Stimulated activated CD8-positive, alpha-beta memory T cell treated with anti-CD3 and anti-CD28 coated beads, Interleukin-4, amount 100 ng/mL, for 1 hour (primary cell): ENCODE measurements at regions not wholly inside any gene's neighbourhood (a gene's known extent, or its start where the extent isn't known, plus 50 kb on each side); places are given as distances from the start of the nearest gene placed in this dataset.
"Not testable (repeated sequence)": the region's sequence is repeated elsewhere in the genome, so short reads cannot be mapped to it uniquely, and the experiment has no call there.

ENCODE experiments used
- DNase-seq, 2 donors: peaks; one replicate each; pipeline ENCODE4 v3.0.0-alpha.2; 2020; ENCODE audit warnings: low read depth in 2 of 2, low spot score in 1 of 2

DNA sequence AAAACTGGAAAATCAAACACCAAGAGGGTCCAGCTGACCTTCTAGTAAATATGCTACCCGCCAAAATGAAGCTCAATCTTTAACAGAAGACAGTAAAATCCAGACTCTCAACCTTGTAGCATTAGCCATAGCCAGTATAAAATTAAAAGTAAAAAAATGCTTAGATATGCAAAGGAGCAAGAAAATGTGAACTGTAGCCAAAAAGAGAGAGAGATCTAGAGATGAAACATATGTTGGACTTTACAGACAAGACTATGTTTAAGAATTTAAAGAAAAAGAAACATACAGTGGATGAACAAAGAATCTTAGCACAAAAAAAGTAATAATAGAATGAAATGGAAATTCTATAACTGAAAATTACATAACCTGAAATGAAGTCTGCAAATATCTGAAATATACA lies 344.5 kb downstream of the LRATD1 start:
- DNase-seq: no peak

DNA sequence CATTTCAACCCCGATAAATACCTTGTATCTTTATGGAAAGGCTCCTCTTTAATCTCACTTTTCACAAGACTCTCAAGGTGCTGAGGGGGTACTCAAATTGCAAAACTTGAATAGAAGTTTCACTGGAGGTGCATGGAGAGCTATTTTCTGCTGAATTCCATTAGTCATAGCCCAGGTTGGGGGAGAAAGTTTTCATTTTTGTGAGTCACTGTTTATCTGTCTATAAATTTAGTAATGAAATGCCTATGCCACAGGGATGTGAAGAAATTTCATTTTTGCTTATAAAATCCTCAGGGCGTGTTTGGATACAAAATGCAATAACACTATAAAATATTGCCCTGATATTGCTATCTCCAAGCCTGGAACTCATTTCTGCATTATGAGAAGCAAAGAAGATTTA lies 346.3 kb downstream of the LRATD1 start:
- no peak for DNase-seq

DNA sequence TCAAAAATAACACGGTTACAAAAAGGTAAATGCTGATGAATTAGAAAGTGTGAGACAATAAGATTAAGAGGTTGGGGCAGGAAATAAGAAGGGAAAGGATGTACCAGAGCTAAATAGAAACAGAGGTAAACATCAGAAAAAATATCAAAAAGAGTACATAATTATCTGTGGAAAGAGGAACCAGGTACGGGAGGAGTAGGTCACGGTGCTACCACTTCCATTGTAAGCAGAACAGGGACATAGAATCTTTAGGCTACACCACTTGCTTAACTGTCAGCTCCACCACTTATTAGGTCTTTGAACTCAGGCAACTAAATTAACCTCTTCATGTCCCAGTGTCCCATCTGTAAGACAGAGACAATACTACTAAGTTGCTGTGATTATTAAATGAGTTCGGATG lies 350.3 kb downstream of the LRATD1 start:
- DNase-seq: no peak

DNA sequence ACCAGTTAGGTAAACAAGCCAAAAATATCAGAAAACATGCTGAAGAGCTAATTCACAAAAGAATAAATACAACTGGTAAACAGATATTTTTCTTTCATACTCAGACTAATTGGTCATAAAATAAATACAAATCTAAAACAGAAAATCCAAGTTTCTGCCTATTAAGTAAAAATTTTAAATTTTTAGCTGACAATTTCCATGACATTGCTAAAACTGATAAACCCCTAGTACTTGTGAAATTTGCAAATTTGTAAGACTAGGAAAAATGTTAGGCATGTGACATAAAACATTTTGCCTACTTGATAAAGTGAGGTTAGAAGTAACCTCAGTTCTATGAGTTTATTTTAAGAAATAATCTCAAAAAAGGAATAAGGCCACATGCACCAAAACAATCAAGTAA lies 356.1 kb downstream of the LRATD1 start:
- no peak for DNase-seq

DNA sequence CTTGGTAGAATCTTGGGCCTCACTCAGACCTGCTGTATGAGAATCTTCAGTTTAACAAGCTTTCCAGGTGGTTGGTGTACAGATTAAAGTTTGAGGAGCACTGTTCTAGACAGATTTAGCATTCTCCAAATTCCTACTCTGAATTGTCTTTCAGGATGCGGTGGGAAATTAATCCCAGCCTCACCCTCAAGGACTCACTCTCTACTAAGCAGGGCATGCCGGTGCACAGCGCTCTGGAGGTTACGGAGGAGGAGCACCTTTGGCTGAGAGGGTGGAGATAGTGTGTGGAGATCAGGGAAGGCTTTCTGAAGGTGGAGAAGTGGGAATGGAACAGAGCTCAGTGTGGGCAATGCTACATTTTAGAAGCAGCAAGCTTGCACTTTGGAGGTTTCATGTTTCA lies 359.2 kb downstream of the LRATD1 start:
- no peak for DNase-seq

DNA sequence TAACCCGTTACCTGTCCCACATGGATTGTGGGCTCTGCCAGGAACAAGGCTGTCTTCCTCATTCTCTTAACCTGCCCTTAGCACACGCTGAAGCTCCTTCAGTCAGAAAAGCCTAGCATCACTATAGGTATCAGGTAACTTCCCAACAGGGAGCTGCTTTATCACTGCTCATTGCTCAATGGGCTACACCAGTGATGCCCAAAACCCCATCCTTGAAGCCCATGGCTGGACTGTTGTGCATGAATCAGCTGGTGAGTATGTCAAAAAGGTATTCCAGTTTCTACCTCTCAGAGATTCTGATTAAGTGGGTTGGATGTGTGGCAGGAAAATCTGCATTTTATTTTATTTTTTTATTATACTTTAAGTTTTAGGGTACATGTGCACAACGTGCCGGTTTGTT lies 362.2 kb downstream of the LRATD1 start:
- DNase-seq: no peak

DNA sequence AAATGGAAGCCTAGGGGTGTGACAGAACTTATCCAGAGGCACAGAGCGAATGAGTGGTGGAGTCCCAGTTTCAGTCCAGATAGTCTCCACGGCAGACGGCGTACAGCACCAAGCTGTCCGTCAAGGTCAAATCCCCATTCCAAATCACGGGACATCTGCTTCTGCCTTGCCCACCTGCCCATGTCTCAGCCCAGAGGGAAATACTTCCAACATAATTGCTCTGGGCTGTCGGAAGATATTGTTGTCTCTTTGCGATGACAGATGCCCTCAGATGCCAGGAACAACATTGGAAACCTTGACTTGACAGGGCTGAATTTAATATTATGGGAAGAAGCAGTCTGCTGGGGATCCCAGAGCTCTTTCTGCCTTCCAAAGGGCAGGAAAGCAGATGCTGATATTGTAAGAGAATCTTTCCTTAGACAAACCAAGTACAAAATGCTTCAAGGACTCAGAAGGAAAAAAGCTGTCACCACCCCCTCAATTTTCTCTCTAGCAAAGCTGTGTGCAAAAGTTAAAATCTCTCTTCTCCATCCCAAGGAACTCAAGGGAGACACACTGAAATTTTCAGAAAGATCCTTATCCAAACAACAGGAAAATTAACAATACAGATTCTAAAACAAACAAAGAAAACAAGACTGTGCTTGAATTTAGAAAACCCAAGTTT lies 364.0 kb downstream of the LRATD1 start:
- no peak for DNase-seq

DNA sequence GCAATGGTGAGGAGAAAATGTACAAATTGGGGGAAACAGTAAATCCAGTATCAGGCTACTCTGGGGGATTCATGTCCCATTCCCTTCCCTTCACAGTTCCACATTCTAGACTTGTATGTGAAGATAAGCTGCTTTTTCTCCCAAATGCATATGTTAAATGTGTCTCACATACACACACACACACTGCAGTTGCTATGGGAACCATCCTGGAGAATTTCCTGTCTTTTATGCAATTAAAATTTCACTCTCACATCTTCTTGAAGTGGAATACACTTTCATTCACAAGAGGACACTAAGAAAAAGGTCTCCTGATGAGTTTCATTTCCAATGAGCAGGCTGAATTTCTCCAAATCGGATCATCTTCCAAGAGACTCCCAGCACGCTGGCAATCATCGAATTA lies 366.0 kb downstream of the LRATD1 start:
- no peak for DNase-seq

DNA sequence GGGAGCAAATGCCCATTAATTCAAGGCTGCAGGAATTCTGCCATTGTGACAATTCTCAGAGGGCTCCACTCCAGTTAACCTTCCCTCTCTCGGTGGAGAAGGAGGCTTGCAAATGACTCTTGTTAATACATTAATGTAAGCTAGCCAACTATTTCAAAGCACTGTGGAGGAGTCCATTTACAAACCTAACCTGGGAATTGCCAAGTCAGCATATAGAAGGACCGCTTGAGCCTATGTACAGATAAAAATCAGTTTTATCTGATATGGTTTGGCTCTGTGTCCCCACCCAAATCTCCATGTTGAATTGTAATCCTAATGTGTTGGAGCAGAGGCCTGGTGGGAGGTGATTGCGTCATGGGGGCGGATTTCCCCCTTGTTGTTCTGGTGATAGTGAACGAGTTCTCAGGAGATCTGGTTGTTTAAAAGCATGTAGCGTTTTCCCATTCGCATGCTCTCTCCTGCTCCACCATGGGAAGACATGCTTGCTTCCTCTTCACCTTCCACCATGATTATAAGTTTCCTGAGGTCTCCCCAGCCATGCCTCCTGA lies 366.7 kb downstream of the LRATD1 start:
- DNase-seq: no peak

DNA sequence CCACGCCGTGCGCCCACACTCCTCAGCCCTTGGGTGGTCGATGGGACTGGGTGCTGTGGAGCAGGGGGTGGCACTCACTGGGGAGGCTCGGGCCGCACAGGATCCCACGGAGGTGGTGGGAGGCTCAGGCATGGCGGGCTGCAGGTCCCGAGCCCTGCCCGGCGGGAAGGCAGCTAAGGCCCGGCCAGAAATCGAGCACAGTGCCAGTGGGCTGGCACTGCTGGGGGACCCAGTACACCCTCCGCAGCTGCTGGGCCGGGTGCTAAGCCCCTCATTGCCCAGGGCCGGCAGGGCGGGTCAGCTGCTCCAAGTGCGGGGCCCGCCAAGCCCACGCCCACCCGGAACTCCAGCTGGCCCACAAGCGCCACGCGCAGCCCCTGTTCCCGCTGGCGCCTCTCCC lies 370.0 kb downstream of the LRATD1 start:
- DNase-seq: not testable (repeated sequence)

DNA sequence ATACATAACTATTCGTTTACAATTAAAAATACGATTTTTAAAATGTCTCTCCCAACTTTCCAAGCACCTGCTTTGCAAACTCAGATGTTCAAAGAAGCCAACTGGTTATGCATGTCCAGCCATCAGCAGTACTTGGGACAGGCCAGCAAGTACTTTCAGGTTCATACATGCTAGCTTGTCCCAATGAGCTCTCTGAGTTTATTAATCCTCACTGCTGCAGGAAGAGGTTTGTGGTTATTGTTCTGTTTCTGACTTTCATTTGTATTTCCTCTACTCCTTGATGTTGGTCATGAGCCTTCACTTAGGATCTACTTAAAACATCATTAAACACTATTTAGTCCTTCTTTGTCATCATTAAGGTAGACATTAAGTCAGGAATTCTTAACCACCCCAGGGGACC lies 374.1 kb downstream of the LRATD1 start:
- no peak for DNase-seq

DNA sequence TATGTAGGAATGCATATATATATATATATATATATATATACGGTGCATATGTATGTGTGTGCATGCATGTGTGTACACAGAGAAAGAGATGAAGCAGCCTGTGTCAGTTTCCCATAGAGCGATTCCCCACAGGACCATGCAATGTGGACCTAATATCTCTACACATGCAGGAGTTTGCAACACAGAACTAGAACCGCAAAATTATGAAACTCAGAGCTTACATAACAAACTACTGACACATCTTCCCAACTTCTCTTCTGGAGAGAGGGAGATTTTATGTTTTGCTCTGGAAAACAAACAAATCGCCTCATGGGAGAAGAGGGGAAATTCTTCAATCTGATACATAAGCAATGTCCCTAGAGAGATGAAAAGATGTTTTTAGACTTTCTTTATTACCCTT lies 377.2 kb downstream of the LRATD1 start:
- no peak for DNase-seq

DNA sequence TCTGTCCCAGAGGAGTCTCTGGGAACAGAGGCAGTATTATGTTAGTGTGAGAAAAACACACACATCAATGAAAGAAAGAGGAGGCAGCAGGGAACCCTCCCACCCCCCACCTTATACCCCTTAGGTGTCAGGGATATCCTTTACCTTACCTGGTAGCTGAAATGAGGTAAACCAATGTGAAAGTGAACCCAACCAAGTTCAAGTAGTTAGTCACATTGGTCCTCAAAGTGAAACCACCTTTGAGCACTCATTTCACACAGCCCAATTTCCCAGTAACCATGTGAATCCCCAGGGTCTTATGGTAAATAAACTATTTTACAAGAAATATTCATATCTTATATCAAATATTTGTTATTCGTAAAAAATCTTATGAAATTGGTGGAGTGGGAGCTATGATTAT lies 377.8 kb downstream of the LRATD1 start:
- DNase-seq: no peak

DNA sequence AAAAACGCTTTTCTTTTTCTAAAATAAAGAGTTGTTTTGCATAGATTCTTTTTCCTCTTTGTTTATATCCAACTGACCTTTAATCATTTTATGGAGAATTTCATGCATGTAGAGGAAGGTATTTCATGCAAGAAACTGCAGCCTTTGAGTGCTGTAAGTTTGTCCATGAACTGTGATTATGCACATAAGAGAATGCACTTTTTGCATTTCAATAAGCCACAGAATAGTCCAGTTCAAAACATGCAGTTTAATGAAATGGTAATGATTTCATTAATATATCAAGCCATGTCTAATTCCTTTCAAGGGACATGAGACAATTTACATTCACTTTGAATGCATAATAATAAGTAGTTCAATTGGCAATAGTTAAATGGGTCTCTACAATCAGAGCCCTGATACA lies 386.3 kb downstream of the LRATD1 start:
- no peak for DNase-seq

DNA sequence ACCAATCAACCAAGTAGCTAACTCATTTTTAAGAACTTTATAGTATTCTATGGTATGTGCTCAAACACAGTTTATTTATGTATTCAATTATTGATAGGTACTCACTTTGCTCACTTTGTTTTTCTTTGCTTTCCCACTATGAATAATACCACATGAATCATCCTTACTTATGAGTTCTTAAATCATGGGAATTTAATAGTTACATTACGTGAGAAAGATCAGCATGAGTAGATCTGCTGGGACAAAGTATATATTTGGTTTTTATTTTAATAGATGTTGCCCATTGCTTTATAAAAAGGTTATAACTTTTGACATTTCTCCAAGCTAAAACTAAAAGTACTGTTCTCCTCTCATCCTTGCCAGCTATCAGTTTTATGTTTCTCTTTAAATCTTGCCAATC lies 390.7 kb downstream of the LRATD1 start:
- no peak for DNase-seq

DNA sequence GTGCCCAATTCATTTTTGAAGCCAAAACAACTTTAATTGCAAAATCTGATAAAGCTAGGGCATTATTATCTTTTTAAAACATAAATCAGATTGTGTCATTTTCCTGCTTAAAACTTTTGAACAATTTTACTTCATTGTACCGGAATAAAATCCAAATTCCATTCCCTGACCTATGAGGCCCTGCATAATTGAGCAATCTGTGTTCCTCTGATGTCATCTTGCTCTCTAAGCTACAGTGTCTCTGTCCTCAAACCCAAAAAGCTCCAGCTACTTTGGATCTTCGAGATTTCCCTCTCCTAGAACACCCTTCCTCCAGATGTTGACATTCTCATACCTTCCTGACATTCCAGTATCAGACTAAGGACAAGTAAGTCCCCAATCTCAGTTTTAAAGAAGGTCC lies 395.9 kb downstream of the LRATD1 start:
- DNase-seq: no peak

DNA sequence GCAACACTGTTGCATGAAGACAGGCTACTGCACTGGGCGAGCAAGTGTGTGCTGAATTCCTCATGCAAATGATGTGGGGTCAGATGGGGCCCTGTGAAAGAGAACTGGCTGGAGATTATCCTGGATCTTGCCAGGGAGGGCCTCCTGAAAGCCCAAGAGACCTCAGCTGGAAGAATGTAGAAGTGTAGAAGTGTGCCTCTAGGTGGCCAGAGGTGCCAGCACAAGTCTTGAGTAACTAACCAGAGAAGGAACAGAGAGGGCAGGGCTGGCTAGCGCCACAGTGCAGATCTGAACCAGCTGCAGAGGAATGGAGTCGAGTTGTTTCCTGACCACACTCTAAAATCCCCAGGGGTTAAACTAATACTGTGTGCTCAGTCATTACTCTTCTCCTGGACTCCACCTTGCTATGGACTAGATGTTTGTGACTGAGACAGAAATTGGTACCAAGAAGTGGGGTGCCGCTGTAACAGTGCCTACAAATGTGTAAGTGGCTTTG lies 399.3 kb downstream of the LRATD1 start:
- no peak for DNase-seq

DNA sequence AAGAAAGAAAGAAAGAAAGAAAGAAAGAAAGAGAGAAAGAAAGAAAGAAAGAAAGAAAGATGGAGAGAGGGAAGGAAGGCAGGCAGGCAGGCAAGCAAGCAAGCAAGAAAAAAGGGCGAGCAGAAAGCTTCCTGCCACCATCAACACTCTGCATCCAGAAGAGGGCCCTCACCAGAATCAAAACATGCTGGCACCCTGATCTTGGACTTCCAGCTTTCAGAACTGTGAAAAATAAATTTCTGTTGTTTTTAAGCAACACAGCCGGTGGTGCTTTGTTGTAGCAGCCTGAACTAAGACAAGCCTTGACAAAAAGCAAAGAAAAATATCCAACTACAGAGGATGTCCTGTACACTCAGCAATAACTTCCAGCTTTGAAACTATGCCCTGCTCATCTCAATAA lies 401.7 kb downstream of the LRATD1 start:
- no peak for DNase-seq

DNA sequence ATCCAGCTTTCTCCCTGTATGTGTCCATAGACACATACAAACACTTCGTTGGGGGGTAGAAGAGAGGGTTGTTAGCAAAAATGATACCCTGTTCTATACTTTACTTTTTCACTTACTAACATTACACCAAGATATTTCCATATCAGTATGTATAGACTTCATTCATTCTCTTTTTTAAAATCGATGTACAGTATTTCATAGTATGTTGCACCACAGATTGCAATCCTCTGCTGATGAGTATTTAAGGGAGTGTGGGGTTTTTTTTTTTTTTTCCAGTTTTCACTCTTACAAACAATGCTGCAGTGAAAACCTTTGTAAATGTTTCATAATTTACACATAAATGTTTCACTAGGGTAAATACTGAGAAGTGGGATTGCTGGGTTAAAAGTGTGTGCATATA lies 402.3 kb downstream of the LRATD1 start:
- DNase-seq: no peak

DNA sequence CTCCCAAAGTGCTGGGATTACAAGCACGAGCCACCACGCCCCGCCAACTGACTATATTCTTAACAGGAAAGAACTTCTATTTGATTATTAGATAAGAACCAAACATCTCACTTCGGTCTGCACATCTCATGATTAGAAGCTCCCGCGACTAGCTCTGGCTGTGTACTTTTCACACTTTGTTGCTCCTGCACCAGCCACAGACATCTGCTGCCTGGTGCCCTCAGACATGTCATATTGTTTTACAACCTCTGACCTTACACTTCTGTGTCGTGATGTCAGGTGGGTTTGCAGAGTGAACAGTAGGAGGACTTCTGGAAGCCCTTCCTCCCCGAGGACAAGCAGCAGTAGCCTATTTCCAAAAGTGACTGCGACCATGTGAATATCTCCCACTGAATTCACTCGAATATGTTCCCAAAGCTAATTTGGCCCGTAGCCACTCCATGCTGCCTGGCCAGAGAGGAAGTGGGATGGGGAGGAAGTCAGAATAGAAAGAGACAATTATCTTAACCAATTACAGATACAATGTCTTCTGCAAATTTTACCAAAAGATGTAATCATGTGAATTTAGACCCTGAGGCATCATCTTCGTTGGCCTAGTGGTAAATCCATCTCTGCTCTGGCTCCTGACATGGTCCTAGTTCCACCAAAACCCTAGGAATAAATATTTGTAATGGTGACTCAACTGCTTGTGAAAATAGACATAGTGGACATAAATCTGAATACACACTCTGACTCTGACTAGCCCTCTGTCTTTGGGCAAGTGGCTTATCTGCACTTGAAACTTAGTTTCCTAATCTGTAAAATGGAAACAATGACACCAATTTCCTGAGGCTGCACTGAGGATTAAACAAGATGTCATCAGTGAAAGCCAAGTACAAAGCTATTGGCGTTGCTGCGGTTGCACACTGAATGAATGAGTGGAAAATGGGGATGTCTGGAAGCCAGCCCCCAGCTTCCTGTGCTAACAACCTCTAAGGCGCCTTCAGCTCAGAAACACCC lies 406.1 kb downstream of the LRATD1 start:
- no peak for DNase-seq

DNA sequence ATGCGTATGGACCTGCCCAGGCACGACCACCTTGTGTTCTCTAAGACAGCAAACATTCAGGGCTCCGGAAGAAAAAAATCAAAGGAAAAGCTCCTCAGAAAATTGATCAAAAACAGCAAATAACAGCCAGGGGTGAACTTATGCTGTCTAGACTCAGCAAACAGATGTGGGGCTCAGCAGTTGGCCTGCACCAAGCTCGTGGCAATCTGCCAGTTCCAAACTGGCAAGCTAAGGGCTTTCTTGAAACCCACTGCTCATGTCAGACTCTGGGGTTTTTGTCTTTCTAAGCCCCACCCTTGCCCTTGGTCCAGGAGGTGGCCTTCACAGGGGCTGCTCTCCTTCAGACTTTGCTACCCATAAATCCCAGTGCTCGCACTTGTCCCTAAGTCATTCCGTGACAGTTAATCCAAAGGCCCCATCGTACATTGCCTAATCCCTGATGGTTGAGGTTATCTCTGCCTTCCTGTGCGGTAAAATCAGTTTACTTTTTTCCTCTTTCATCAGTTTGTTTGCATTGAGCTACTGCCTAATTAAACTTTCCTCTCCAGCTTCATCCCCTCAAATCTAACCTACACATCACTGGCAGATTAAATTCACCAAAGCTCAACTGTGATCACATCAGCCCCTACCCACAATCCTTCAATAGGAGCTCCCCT lies 408.0 kb downstream of the LRATD1 start:
- DNase-seq: no peak

DNA sequence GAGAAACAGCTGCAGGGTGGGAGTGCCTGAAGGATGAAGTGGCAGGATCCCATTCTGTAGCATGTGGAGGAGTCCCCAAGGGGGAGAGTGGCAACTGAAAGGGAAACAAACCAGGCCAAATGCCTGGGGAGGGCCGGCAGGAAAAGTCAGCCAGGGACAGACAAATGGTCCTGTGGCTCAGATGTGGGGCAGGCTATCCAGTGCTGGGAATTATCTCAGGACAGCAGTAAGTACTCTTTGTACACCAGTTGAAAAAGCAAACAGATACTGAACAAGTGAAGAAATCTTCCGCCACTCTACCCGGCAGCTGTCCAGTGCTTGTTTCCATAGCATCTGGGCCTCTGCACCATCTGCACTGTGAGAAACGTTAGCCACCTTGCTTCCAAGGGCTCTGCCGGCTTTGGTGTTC lies 408.9 kb downstream of the LRATD1 start:
- no peak for DNase-seq
